HCT116 (cell line): ENCODE measurements at regions not wholly inside any gene's neighbourhood (a gene's known extent, or its start where the extent isn't known, plus 50 kb on each side); places are given as distances from the start of the nearest gene placed in this dataset.

Source experiments
- ATAC-seq: fragments of 200-7000 bp; cut with Tn5 transposase; 2 replicates; pipeline ENCODE4 v1.9.1; 2020; ENCODE audit warnings: mild to moderate bottlenecking, moderate library complexity
- BruUV-seq: library from RNA; stranded (reverse); fragments of 400-500 nt; replicated peaks from 2 replicates; lab custom pipeline; 2021; lab: Mats Ljungman, UMichigan
- CTCF ChIA-PET: fragments of 300-600 bp; sonication (Branson Sonifier 250); formaldehyde crosslinking; loops from one replicate; lab custom pipeline; 2021; ENCODE audit warnings: antibody characterized with exemption; lab: Charles Lee
- POLR2A ChIA-PET: fragments of 300-600, 350-600 bp; sonication (Branson Sonifier 250); formaldehyde crosslinking; loops from one replicate; lab custom pipeline; 2021; ENCODE audit warnings: antibody characterized with exemption; lab: Charles Lee
- RAD21 ChIA-PET, 2 experiments: fragments of 300-600 bp; sonication (Branson Sonifier 250); formaldehyde crosslinking; loops; one replicate each; lab custom pipeline; 2023; ENCODE audit warnings: low total read pairs in 2 of 2; ENCODE audit not compliant: uncharacterized antibody in 2 of 2, unreplicated experiment in 2 of 2, low non-redundant PET in 1 of 2; lab: Charles Lee
- DNase-seq: peaks from one replicate; pipeline ENCODE4 v3.0.0-alpha.2; 2010; ENCODE audit warnings: low read depth, low spot score
- H2AFZ ChIP-seq: fragments of 200-600 bp; shearing (Covaris generic), sonication (generic); 2 replicates; pipeline ENCODE4 v1.6.1; 2017; ENCODE audit warnings: low read depth, mixed run types, mixed read lengths, antibody characterized with exemption, low read length; ENCODE audit not compliant: poor library complexity, severe bottlenecking
- H3K27ac ChIP-seq: 2 replicates; pipeline ENCODE4 v1.5.1; 2012; ENCODE audit warnings: low read depth, low read length
- H3K27me3 ChIP-seq: fragments of 200-600 bp; sonication (generic); 2 replicates; pipeline ENCODE4 v1.6.1; 2016; ENCODE audit warnings: mixed run types, low read length, mixed read lengths; ENCODE audit not compliant: insufficient read depth
- H3K36me3 ChIP-seq, 2 experiments: fragments of 200-500 bp in 1 of 2; fragments of 200-600 bp in 1 of 2; sonication (Bioruptor generic) in 1 of 2; sonication (generic) in 1 of 2; 2 replicates each; pipeline versions ENCODE4 v1.5.1 to v1.6.1; 2014 to 2016; ENCODE audit warnings: low read length in 2 of 2, inconsistent platforms in 1 of 2, mixed read lengths in 1 of 2, mixed run types in 1 of 2; ENCODE audit not compliant: insufficient read depth in 2 of 2, control insufficient read depth in 1 of 2
- H3K4me1 ChIP-seq, 2 experiments: fragments of 200-600 bp in 1 of 2; sonication (generic) in 1 of 2; 2 replicates each; pipeline versions ENCODE4 v1.5.1 to v1.6.1; 2012 to 2017; ENCODE audit warnings: low read length in 2 of 2, inconsistent platforms in 1 of 2, mild to moderate bottlenecking in 1 of 2, mixed read lengths in 1 of 2, mixed run types in 1 of 2, moderate library complexity in 1 of 2; ENCODE audit not compliant: insufficient read depth in 2 of 2, control insufficient read depth in 1 of 2
- H3K4me2 ChIP-seq: fragments of 200-600 bp; sonication (generic); 2 replicates; pipeline ENCODE4 v1.6.1; 2017; ENCODE audit warnings: mixed run types, low read length, mixed read lengths
- H3K4me3 ChIP-seq, 2 experiments: fragments of 200-600 bp in 1 of 2; sonication (generic) in 1 of 2; replicated peaks in 1 of 2; 2 replicates each; pipeline ENCODE4 v1.5.1; 2011 to 2016; ENCODE audit warnings: low read length in 2 of 2, control low read depth in 1 of 2, low read depth in 1 of 2, mild to moderate bottlenecking in 1 of 2, mixed read lengths in 1 of 2, mixed run types in 1 of 2
- H3K79me2 ChIP-seq: fragments of 200-600 bp; sonication (generic); 2 replicates; pipeline ENCODE4 v1.6.1; 2017; ENCODE audit warnings: mild to moderate bottlenecking, mixed run types, low read length, moderate library complexity, mixed read lengths; ENCODE audit not compliant: insufficient read depth
- H3K9ac ChIP-seq: fragments of 200-600 bp; sonication (generic); 2 replicates; pipeline ENCODE4 v1.6.1; 2016; ENCODE audit warnings: low read length, mixed read lengths
- H3K9me2 ChIP-seq: fragments of 200-600 bp; sonication (generic), shearing (Covaris generic); 2 replicates; pipeline ENCODE4 v1.6.1; 2017; ENCODE audit warnings: mixed run types, mild to moderate bottlenecking, moderate library complexity; ENCODE audit not compliant: insufficient read depth
- H3K9me3 ChIP-seq, 2 experiments: fragments of 200-500 bp in 1 of 2; fragments of 200-600 bp in 1 of 2; sonication (Bioruptor generic) in 1 of 2; sonication (generic) in 1 of 2; 2 replicates each; pipeline ENCODE4 v1.6.1; 2014 to 2017; ENCODE audit warnings: low read length in 2 of 2, mixed read lengths in 2 of 2, inconsistent platforms in 1 of 2, low read depth in 1 of 2, mild to moderate bottlenecking in 1 of 2, mixed run types in 1 of 2, moderate library complexity in 1 of 2; ENCODE audit not compliant: control insufficient read depth in 1 of 2, insufficient read depth in 1 of 2
- H4K20me1 ChIP-seq: fragments of 200-600 bp; sonication (generic), shearing (Covaris generic); 2 replicates; pipeline ENCODE4 v1.6.1; 2017; ENCODE audit warnings: mixed run types, mild to moderate bottlenecking, moderate library complexity; ENCODE audit not compliant: insufficient read depth
- CBX3 ChIP-seq: IDR thresholded peaks from 2 replicates; pipeline ENCODE4 v1.6.1; 2012; ENCODE audit warnings: low read depth
- CEBPB ChIP-seq: IDR thresholded peaks from 2 replicates; pipeline ENCODE4 v1.6.1; 2012; ENCODE audit warnings: low read depth
- EGR1 ChIP-seq: IDR thresholded peaks from 2 replicates; pipeline ENCODE4 v1.6.1; 2012; ENCODE audit warnings: low read depth
- EZH2 ChIP-seq: fragments of 200-600 bp; sonication (generic); IDR thresholded peaks from 2 replicates; pipeline ENCODE4 v1.6.1; 2017; ENCODE audit warnings: antibody characterized with exemption, mixed run types
- EZH2phosphoT487 ChIP-seq: fragments of 200-600 bp; IDR thresholded peaks from 2 replicates; pipeline ENCODE4 v1.6.1; 2018; ENCODE audit warnings: antibody characterized with exemption, borderline replicate concordance
- POLR2A ChIP-seq: IDR thresholded peaks from 2 replicates; pipeline ENCODE4 v1.7.0; 2011; ENCODE audit warnings: borderline replicate concordance; ENCODE audit not compliant: insufficient read depth, insufficient read length; ENCODE audit errors: extremely low read depth
- RAD21 ChIP-seq: IDR thresholded peaks from 2 replicates; pipeline ENCODE4 v1.6.1; 2012; ENCODE audit warnings: low read depth, mild to moderate bottlenecking
- SP1 ChIP-seq: IDR thresholded peaks from 2 replicates; pipeline ENCODE4 v1.6.1; 2012; ENCODE audit warnings: low read depth
- TCF7L2 ChIP-seq: IDR thresholded peaks from 2 replicates; pipeline ENCODE4 v1.7.0; 2011; ENCODE audit warnings: borderline replicate concordance, inconsistent platforms; ENCODE audit not compliant: insufficient read depth, insufficient read length; ENCODE audit errors: extremely low read depth
- ZFX ChIP-seq: fragments of 450-650 bp; IDR thresholded peaks from 2 replicates; pipeline ENCODE4 v1.6.1; 2017
- intact Hi-C: fragments of 100-400 bp; cut with micrococcal nuclease; formaldehyde crosslinking; loops from 2 replicates; pipeline ENCODE4 v1.10.0; 2022
- TF ChIP-seq, protein P1 (sequence below): IDR thresholded peaks from 2 replicates; pipeline ENCODE4 v1.6.1; 2012; ENCODE audit warnings: low read depth
- TF ChIP-seq, protein P2 (sequence below): IDR thresholded peaks from 2 replicates; pipeline ENCODE4 v1.6.1; 2011; ENCODE audit warnings: mild to moderate bottlenecking, low read length, moderate library complexity; ENCODE audit not compliant: insufficient replicate concordance; ENCODE audit errors: extremely low read depth
- TF ChIP-seq, protein P3 (sequence below), 3 experiments: fragments of 200-600 bp in 1 of 3; sonication (generic) in 1 of 3; IDR thresholded peaks in 2 of 3; conservative IDR thresholded peaks in 1 of 3; 2 replicates each; pipeline ENCODE4 v1.5.1; 2012 to 2017; ENCODE audit warnings: low read depth in 2 of 3, low read length in 2 of 3, antibody characterized with exemption in 1 of 3, borderline replicate concordance in 1 of 3, control low read depth in 1 of 3, mild to moderate bottlenecking in 1 of 3, mixed read lengths in 1 of 3, mixed run types in 1 of 3, moderate library complexity in 1 of 3; ENCODE audit not compliant: insufficient read depth in 1 of 3

DNA sequence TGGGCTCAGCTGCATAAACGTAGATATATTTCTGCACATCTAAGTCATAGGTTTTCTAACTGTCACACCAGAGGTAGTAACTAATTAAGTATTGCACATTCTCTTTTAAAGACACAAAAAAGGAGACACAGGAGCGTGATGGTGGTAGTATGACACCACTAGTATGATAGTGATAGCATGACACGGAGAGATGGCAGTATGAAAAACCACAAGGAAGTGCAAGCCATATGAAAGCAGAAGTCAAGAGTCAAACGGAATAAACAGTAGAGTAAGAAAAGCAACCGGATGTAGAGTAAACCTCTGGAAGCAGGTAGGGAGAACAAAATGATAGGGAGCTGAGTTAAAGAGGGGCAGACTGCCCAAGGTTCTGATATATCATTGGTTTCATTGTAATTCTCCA lies 382.2 kb upstream of the INTU start:
- H3K4me1 ChIP-seq: peaks cover 0 to 8% of the 10 kb centered on the region in 2 experiments; a peak in 1 of 4 replicates
- H3K27ac ChIP-seq: no peak overlapping the region
- no peak overlapping the region for H2AFZ ChIP-seq
- H4K20me1 ChIP-seq: no peaks in the 10 kb centered on the region
- H3K79me2 ChIP-seq: no peaks in the 10 kb centered on the region
- ChIA-PET RAD21 (no interaction called here), POLR2A (no interaction called here), CTCF (no interaction called here)
- BruUV-seq: no TSS peak
- no peak for DNase-seq
- ATAC-seq: no peak
- no peak overlapping the region for H3K4me2 ChIP-seq
- no peaks in the 10 kb centered on the region for H3K36me3 ChIP-seq
- TF ChIP-seq RAD21 (no peak), CBX3 (no peak), TCF7L2 (no peak), POLR2A (no peak), EZH2phosphoT487 (no peak), ZFX (no peak), SP1 (no peak), CEBPB (no peak), EZH2 (no peak), EGR1 (no peak)
- TF ChIP-seq, protein P1, sequence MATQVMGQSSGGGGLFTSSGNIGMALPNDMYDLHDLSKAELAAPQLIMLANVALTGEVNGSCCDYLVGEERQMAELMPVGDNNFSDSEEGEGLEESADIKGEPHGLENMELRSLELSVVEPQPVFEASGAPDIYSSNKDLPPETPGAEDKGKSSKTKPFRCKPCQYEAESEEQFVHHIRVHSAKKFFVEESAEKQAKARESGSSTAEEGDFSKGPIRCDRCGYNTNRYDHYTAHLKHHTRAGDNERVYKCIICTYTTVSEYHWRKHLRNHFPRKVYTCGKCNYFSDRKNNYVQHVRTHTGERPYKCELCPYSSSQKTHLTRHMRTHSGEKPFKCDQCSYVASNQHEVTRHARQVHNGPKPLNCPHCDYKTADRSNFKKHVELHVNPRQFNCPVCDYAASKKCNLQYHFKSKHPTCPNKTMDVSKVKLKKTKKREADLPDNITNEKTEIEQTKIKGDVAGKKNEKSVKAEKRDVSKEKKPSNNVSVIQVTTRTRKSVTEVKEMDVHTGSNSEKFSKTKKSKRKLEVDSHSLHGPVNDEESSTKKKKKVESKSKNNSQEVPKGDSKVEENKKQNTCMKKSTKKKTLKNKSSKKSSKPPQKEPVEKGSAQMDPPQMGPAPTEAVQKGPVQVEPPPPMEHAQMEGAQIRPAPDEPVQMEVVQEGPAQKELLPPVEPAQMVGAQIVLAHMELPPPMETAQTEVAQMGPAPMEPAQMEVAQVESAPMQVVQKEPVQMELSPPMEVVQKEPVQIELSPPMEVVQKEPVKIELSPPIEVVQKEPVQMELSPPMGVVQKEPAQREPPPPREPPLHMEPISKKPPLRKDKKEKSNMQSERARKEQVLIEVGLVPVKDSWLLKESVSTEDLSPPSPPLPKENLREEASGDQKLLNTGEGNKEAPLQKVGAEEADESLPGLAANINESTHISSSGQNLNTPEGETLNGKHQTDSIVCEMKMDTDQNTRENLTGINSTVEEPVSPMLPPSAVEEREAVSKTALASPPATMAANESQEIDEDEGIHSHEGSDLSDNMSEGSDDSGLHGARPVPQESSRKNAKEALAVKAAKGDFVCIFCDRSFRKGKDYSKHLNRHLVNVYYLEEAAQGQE: no peak
- TF ChIP-seq, protein P2, sequence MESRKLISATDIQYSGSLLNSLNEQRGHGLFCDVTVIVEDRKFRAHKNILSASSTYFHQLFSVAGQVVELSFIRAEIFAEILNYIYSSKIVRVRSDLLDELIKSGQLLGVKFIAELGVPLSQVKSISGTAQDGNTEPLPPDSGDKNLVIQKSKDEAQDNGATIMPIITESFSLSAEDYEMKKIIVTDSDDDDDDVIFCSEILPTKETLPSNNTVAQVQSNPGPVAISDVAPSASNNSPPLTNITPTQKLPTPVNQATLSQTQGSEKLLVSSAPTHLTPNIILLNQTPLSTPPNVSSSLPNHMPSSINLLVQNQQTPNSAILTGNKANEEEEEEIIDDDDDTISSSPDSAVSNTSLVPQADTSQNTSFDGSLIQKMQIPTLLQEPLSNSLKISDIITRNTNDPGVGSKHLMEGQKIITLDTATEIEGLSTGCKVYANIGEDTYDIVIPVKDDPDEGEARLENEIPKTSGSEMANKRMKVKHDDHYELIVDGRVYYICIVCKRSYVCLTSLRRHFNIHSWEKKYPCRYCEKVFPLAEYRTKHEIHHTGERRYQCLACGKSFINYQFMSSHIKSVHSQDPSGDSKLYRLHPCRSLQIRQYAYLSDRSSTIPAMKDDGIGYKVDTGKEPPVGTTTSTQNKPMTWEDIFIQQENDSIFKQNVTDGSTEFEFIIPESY: no peak
- TF ChIP-seq, protein P3, sequence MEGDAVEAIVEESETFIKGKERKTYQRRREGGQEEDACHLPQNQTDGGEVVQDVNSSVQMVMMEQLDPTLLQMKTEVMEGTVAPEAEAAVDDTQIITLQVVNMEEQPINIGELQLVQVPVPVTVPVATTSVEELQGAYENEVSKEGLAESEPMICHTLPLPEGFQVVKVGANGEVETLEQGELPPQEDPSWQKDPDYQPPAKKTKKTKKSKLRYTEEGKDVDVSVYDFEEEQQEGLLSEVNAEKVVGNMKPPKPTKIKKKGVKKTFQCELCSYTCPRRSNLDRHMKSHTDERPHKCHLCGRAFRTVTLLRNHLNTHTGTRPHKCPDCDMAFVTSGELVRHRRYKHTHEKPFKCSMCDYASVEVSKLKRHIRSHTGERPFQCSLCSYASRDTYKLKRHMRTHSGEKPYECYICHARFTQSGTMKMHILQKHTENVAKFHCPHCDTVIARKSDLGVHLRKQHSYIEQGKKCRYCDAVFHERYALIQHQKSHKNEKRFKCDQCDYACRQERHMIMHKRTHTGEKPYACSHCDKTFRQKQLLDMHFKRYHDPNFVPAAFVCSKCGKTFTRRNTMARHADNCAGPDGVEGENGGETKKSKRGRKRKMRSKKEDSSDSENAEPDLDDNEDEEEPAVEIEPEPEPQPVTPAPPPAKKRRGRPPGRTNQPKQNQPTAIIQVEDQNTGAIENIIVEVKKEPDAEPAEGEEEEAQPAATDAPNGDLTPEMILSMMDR (IDR thresholded peaks at IDR 0.05 in 2 of 3, conservative IDR thresholded peaks at IDR 0.05 in 1 of 3; ENCODE audit: borderline replicate concordance in 1 of 3, insufficient read depth in 1 of 3, low read depth in 2 of 3, low read length in 2 of 3): no peak
- intact Hi-C loops: no loop called here
- H3K9me2 ChIP-seq: no peaks in the 10 kb centered on the region
- no peak overlapping the region for H3K4me3 ChIP-seq
- no peaks in the 10 kb centered on the region for H3K9me3 ChIP-seq
- H3K9ac ChIP-seq: no peak overlapping the region
- no peaks in the 10 kb centered on the region for H3K27me3 ChIP-seq
